EH (cell line): ENCODE measurements at regions not wholly inside any gene's neighbourhood (a gene's known extent, or its start where the extent isn't known, plus 50 kb on each side); places are given as distances from the start of the nearest gene placed in this dataset.
"Not testable (repeated sequence)": the region's sequence is repeated elsewhere in the genome, so short reads cannot be mapped to it uniquely, and the experiment has no call there.

Experiments used
- DNase-seq: peaks from one replicate; pipeline ENCODE4 v3.0.0-alpha.2; 2015; ENCODE audit warnings: low read depth

GRCh38 chr1:148049115-148049496, 103.0 kb downstream of the NBPF11 start:
- DNase-seq, result not testable (repeated sequence)

- DNase-seq, result peak; percentile 4
Observed at GRCh38 chr1:148048423-148049114, 103.5 kb downstream of the NBPF11 start.

DNA sequence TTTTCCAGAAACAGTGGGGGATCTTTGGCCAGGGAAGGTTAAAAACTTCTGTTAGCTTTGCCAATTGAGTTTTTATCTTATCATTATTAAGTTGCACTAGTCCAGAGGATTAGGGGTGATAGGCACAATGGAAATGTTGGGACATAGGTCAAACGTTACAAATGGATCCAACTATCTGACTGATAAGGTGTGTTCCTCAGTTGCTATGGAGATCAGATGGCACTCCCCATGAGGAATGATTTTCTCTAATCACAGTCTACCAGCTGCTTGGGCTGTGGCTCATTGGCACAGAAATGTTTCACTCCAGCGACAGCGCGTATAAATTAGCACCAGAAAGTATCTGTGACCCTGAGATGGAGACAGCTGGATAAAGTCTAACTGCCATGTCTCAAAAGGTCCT, 106.2 kb downstream of the NBPF11 start:
- DNase-seq, result not testable (repeated sequence)

GRCh38 chr1:148044495-148044894, 107.6 kb downstream of the NBPF11 start:
- DNase-seq, result not testable (repeated sequence)
